Pancreas (tissue), 10 donors: ENCODE measurements at regions not wholly inside any gene's neighbourhood (a gene's known extent, or its start where the extent isn't known, plus 50 kb on each side); places are given as distances from the start of the nearest gene placed in this dataset.
A peak's percentile ranks its signal among the peaks of the same experiment; 100 is the strongest.

ENCODE experiments used
- ATAC-seq, 4 donors: fragments of 200-7000 bp; cut with Tn5 transposase; one replicate each; pipeline versions ENCODE4 v1.8.0 to v1.9.1; 2020; ENCODE audit warnings: mild to moderate bottlenecking in 4 of 4, moderate library complexity in 4 of 4
- DNase-seq, 6 donors: peaks; one replicate each; pipeline ENCODE4 v3.0.0-alpha.2; 2020
- FAIRE-seq: peaks from 2 replicates; lab custom pipeline; 2012; peaks lifted over from hg19 to GRCh38; lab: Jason Lieb, UNC
- H3K27ac ChIP-seq, 4 donors: fragments of 200-600 bp; sonication (generic); 1 replicate in 3 of 4; 2 replicates in 1 of 4; pipeline versions ENCODE4 v1.5.0 to v1.8.0; 2020
- H3K27me3 ChIP-seq, 4 donors: fragments of 200-600 bp; one replicate each; pipeline ENCODE4 v1.8.0; 2021
- H3K36me3 ChIP-seq, 3 donors: fragments of 200-600 bp; sonication (generic) in 1 of 3; one replicate each; pipeline versions ENCODE4 v1.5.0 to v1.8.0; 2020 to 2021
- H3K4me1 ChIP-seq, 3 donors: fragments of 200-600 bp; one replicate each; pipeline ENCODE4 v1.8.0; 2021
- H3K4me3 ChIP-seq, 4 donors: fragments of 200-600 bp; sonication (generic) in 2 of 4; one replicate each; pipeline versions ENCODE4 v1.5.0 to v1.8.0; 2020 to 2021
- H3K9me3 ChIP-seq, 4 donors: fragments of 200-600 bp; one replicate each; pipeline ENCODE4 v1.8.0; 2021
- WGBS, 2 donors: extraction: QIAGEN DNeasy Blood & Tissue Kit; methylation state at CpG; one replicate each; pipeline ENCODE4 v1.1.7; 2013; 5-methylcytosine and 5-hydroxymethylcytosine counted together
- intact Hi-C, 3 donors: fragments of 100-400 bp; cut with DNase I; formaldehyde crosslinking; loops; one replicate each; pipeline versions ENCODE4 v1.11.1 to v1.14.2; 2022
- TF ChIP-seq, protein P1 (sequence below), 4 donors: fragments of 200-600 bp; sonication (generic) in 3 of 4; IDR thresholded peaks; one replicate each; pipeline versions ENCODE4 v1.5.0 to v1.8.0; 2021; ENCODE audit warnings: antibody characterized with exemption in 4 of 4
- donor health status: healthy with polysubstance abuse.
- donor health status: DM: no; HTN: no; CAD: no; lungs with moderate emphysema.
- donor health status: DM: no; HTN: no; CAD: no.
- donor health status: control.
- donor health status: control.
- donor health status: Bipolar disorder and iron deficiency.
- donor health status: DM: yes; HTN: yes; CAD: no.
- donor health status: DM: no; HTN: no; CAD: no.
- donor health status: DM: no; HTN: no; CAD: no.
- donor health status: DM: yes; HTN: yes; CAD: no.

DNA sequence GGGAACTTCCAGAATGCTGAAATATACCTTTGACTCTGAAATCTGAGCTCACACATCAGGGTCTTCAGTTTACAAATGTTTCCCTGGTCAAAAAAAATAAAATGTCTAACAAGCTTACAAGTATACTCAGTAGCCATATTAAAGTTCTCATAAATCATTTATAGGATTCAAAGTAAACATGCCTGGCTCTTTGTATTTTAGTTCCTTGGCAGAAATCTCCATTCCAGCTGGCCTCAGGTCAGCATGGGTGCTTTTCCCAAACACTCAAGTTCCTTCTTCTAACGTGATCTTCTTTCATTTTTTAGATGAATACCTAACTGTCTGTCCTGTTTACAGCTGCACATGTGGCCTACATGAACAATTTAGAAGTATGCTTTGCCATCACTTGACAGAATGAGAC is 263.2 kb downstream of the GAS1 start:
- H3K9me3 ChIP-seq: no peaks in the 10 kb centered on the region
- WGBS, 2 donors: 0 to 8% methylated on average over 1 of the region's 1 CpG
- no peak overlapping the region for H3K27ac ChIP-seq
- no peaks in the 10 kb centered on the region for H3K27me3 ChIP-seq
- FAIRE-seq (no peak), ATAC-seq (peak in 3 of 4 donors; percentile 43 to 78 (median 72)), DNase-seq (no peak)
- H3K4me1 ChIP-seq: peaks cover 4 to 14% (median 7%) of the 10 kb centered on the region in 3 donors
- H3K36me3 ChIP-seq: no peaks in the 10 kb centered on the region
- TF ChIP-seq, protein P1, sequence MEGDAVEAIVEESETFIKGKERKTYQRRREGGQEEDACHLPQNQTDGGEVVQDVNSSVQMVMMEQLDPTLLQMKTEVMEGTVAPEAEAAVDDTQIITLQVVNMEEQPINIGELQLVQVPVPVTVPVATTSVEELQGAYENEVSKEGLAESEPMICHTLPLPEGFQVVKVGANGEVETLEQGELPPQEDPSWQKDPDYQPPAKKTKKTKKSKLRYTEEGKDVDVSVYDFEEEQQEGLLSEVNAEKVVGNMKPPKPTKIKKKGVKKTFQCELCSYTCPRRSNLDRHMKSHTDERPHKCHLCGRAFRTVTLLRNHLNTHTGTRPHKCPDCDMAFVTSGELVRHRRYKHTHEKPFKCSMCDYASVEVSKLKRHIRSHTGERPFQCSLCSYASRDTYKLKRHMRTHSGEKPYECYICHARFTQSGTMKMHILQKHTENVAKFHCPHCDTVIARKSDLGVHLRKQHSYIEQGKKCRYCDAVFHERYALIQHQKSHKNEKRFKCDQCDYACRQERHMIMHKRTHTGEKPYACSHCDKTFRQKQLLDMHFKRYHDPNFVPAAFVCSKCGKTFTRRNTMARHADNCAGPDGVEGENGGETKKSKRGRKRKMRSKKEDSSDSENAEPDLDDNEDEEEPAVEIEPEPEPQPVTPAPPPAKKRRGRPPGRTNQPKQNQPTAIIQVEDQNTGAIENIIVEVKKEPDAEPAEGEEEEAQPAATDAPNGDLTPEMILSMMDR (IDR thresholded peaks at IDR 0.05): no peak
- H3K4me3 ChIP-seq: no peak overlapping the region
- intact Hi-C loops: no loop called here

DNA sequence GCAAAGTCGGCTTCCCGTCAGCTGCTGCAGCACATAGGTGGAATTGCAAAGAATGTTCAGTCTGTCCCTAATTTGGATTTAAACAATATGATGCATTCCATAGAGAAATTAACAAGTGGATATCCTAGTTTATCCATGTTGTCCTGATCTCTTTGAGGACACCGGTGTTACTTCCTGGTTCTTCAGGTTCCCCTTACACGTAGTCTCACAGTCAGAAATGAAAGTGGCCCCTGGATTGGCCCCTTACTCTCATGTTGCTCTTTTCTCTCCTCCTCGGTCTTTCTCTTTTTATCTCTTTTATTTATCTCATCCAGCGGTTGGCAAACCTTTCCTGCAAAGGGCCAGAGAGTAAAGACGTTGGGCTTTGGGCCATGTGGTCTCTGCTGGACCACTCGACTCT is 265.1 kb downstream of the GAS1 start:
- FAIRE-seq: no peak
- 83 to 91% methylated on average over 8 of the region's 8 CpGs for WGBS, 2 donors
- no peak for DNase-seq
- Histone ChIP-seq H3K36me3 (no peaks in the 10 kb centered on the region), H3K4me3 (no peak overlapping the region), H3K27ac (no peak overlapping the region), H3K27me3 (no peaks in the 10 kb centered on the region), H3K4me1 (peaks cover 4 to 14% (median 7%) of the 10 kb centered on the region in 3 donors), H3K9me3 (no peaks in the 10 kb centered on the region)
- no peak for ATAC-seq
- TF ChIP-seq, protein P1 (IDR thresholded peaks at IDR 0.05): no peak
- intact Hi-C loops: no loop called here

DNA sequence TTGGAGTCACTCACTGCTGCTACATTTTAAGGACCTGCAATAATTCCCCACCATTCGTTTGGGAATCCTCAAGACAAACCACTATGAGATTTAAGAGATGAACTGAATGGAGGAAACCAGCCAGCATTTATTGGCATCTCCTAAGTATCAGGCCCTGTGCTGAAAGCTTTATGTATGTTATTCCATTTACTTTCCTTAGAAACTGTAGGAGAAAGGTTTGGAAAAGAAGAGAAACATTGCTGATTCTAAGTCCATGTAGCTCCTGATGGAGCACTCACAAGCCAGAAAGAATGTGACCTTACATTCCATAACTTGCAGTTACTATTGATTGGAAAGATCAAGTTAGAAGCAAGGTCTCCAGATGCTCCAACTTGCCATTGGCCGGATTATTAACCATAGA is 267.4 kb downstream of the GAS1 start:
- intact Hi-C loops: no loop called here

DNA sequence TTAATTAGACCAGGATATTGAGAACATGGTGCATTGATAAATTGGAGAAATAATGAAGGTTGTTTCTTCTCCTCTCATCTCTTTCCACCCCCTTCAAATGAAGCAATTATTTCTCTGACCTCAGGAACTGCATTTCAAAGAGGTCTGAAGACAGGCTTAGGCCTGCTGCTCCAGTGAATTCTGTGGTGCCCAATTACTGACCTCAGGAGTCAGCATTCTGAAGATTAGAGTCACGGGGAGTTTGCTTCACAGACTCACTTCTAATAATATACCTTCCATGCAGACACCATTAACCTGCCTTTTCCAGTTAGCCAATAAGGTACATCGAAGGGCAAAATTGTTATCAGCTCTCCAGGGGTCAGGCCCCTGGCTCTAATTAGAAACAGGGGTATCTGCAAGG is 270.9 kb downstream of the GAS1 start:
- DNase-seq (no peak), FAIRE-seq (no peak), ATAC-seq (no peak)
- no peaks in the 10 kb centered on the region for H3K9me3 ChIP-seq
- no peak overlapping the region for H3K27ac ChIP-seq
- H3K27me3 ChIP-seq: no peaks in the 10 kb centered on the region
- TF ChIP-seq, protein P1 (IDR thresholded peaks at IDR 0.05): no peak
- intact Hi-C loops: no loop called here
- no peaks in the 10 kb centered on the region for H3K36me3 ChIP-seq
- WGBS, 2 donors: 88 to 91% methylated on average over 2 of the region's 2 CpGs
- no peak overlapping the region for H3K4me3 ChIP-seq
- H3K4me1 ChIP-seq: no peaks in the 10 kb centered on the region

More for the DNA sequence above, 267.4 kb downstream of the GAS1 start:
- Histone ChIP-seq H3K4me3 (no peak overlapping the region), H3K9me3 (no peaks in the 10 kb centered on the region), H3K27me3 (no peaks in the 10 kb centered on the region), H3K4me1 (peaks cover 4 to 13% (median 7%) of the 10 kb centered on the region in 3 donors), H3K27ac (no peak overlapping the region), H3K36me3 (no peaks in the 10 kb centered on the region)
- ATAC-seq (peak in 2 of 4 donors; percentile 27 to 37), DNase-seq (no peak), FAIRE-seq (no peak)
- TF ChIP-seq, protein P1 (IDR thresholded peaks at IDR 0.05): no peak
- WGBS, 2 donors: 74% methylated on average over 2 of the region's 2 CpGs

DNA sequence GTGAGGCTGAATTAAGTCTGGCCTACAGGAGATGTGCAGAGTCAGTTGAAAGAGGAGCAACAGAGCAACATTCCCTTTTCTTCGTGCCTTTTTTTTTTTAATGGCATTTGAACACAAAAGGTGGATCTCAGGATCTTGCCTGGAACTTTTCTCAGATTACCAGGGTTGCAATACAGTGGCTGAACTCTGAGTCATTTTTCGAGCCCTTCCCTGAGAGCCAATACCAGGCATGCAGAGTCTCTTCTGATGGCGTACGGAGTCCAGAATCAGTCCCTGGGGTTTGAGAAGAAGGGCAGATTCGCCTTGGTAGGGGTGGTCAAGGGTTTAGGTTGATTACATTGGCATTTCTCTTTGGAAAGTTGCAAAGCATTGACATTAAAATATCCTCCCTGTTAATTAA is 271.5 kb downstream of the GAS1 start:
- TF ChIP-seq, protein P1 (IDR thresholded peaks at IDR 0.05): no peak
- Histone ChIP-seq H3K27me3 (no peaks in the 10 kb centered on the region), H3K4me1 (no peaks in the 10 kb centered on the region), H3K36me3 (no peaks in the 10 kb centered on the region), H3K4me3 (no peak overlapping the region), H3K9me3 (no peaks in the 10 kb centered on the region), H3K27ac (no peak overlapping the region)
- whole genome bisulfite sequencing, 2 donors: 82 to 90% methylated on average over 5 of the region's 5 CpGs
- ATAC-seq (no peak), FAIRE-seq (no peak), DNase-seq (no peak)
- intact Hi-C loops: no loop called here
